Right atrium auricular region (tissue), 2 donors: ENCODE measurements at regions not wholly inside any gene's neighbourhood (a gene's known extent, or its start where the extent isn't known, plus 50 kb on each side); places are given as distances from the start of the nearest gene placed in this dataset.

Experiments
- DNase-seq: peaks from one replicate; pipeline ENCODE4 v3.0.0-alpha.2; 2019; ENCODE audit warnings: low spot score
- H3K27ac ChIP-seq, 2 donors: fragments of 200-600 bp; sonication (generic); 1 replicate in 1 of 2; 2 replicates in 1 of 2; pipeline ENCODE4 v1.5.1; 2016 to 2019
- H3K27me3 ChIP-seq, 2 donors: fragments of 200-600 bp; sonication (generic); one replicate each; pipeline versions ENCODE4 v1.5.1 to v1.6.0; 2017 to 2019
- H3K36me3 ChIP-seq: fragments of 200-600 bp; sonication (generic); one replicate; pipeline ENCODE4 v1.5.1; 2016
- H3K4me1 ChIP-seq, 2 donors: fragments of 200-600 bp; sonication (generic); one replicate each; pipeline versions ENCODE4 v1.5.1 to v1.6.0; 2017 to 2019
- H3K4me3 ChIP-seq, 2 donors: fragments of 200-600 bp; sonication (generic); 1 replicate in 1 of 2; 2 replicates in 1 of 2; pipeline ENCODE4 v1.5.1; 2017 to 2019; ENCODE audit warnings: mild to moderate bottlenecking in 1 of 2, moderate library complexity in 1 of 2
- H3K9me3 ChIP-seq, 2 donors: fragments of 200-600 bp; sonication (generic); one replicate each; pipeline ENCODE4 v1.5.1; 2019
- CTCF ChIP-seq, 2 donors: fragments of 200-600 bp; sonication (generic); IDR thresholded peaks; one replicate each; pipeline ENCODE4 v1.5.1; 2019; ENCODE audit warnings: antibody characterized with exemption in 2 of 2

GRCh38 chr4:106594291-106594952, 225.8 kb upstream of the GIMD1 start:
- no peak for DNase-seq
- Histone ChIP-seq H3K4me1 (no peaks in the 10 kb centered on the region), H3K9me3 (no peaks in the 10 kb centered on the region), H3K27ac (no peak overlapping the region), H3K36me3 (no peaks in the 10 kb centered on the region), H3K27me3 (no peaks in the 10 kb centered on the region), H3K4me3 (no peak overlapping the region)
- TF ChIP-seq CTCF (IDR thresholded peaks at IDR 0.05) = no peak

GRCh38 chr4:106588891-106589290, 220.3 kb upstream of the GIMD1 start:
- Histone ChIP-seq H3K36me3 (no peaks in the 10 kb centered on the region), H3K27me3 (no peaks in the 10 kb centered on the region), H3K4me3 (no peak overlapping the region), H3K9me3 (no peaks in the 10 kb centered on the region), H3K4me1 (no peaks in the 10 kb centered on the region), H3K27ac (no peak overlapping the region)
- TF ChIP-seq CTCF (IDR thresholded peaks at IDR 0.05) = no peak
- DNase-seq = no peak

- Histone ChIP-seq H3K36me3 (no peaks in the 10 kb centered on the region), H3K27me3 (no peaks in the 10 kb centered on the region), H3K27ac (no peak overlapping the region), H3K4me1 (no peaks in the 10 kb centered on the region), H3K4me3 (no peak overlapping the region), H3K9me3 (no peaks in the 10 kb centered on the region)
- DNase-seq = no peak
- no peak for TF ChIP-seq CTCF (IDR thresholded peaks at IDR 0.05)
These were observed 219.0 kb upstream of the GIMD1 start for GRCh38 chr4:106587558-106587957.

GRCh38 chr4:106585915-106586349, 217.4 kb upstream of the GIMD1 start:
- H3K4me1 ChIP-seq = no peaks in the 10 kb centered on the region
- no peak for TF ChIP-seq CTCF (IDR thresholded peaks at IDR 0.05)
- H3K9me3 ChIP-seq = no peaks in the 10 kb centered on the region
- no peak overlapping the region for H3K27ac ChIP-seq
- H3K27me3 ChIP-seq = no peaks in the 10 kb centered on the region
- H3K36me3 ChIP-seq = no peaks in the 10 kb centered on the region
- no peak overlapping the region for H3K4me3 ChIP-seq
- DNase-seq = no peak

- no peak for DNase-seq
- Histone ChIP-seq H3K4me3 (no peak overlapping the region), H3K4me1 (no peaks in the 10 kb centered on the region), H3K36me3 (no peaks in the 10 kb centered on the region), H3K27me3 (no peaks in the 10 kb centered on the region), H3K9me3 (no peaks in the 10 kb centered on the region), H3K27ac (no peak overlapping the region)
- TF ChIP-seq CTCF (IDR thresholded peaks at IDR 0.05) = no peak
These were observed 215.9 kb upstream of the GIMD1 start for GRCh38 chr4:106584337-106584989.
